Heart right ventricle (tissue), 16 donors: ENCODE measurements at regions not wholly inside any gene's neighbourhood (a gene's known extent, or its start where the extent isn't known, plus 50 kb on each side); places are given as distances from the start of the nearest gene placed in this dataset.

Experiments
- ATAC-seq, 8 donors: fragments of 200-7000 bp; cut with Tn5 transposase; one replicate each; pipeline ENCODE4 v1.9.1; 2020; ENCODE audit warnings: mild to moderate bottlenecking in 8 of 8, moderate library complexity in 8 of 8, moderate number of reproducible peaks in 1 of 8
- DNase-seq, 2 donors: peaks; one replicate each; pipeline ENCODE4 v3.0.0-alpha.2; 2020
- H3K27ac ChIP-seq, 10 donors: fragments of 200-600 bp; sonication (generic) in 2 of 10; one replicate each; pipeline versions ENCODE4 v1.5.0 to v1.8.0; 2020 to 2022; ENCODE audit warnings: mild to moderate bottlenecking in 3 of 10
- H3K27me3 ChIP-seq, 7 donors: fragments of 200-600 bp; one replicate each; pipeline ENCODE4 v1.8.0; 2021 to 2022; ENCODE audit warnings: mild to moderate bottlenecking in 2 of 7
- H3K36me3 ChIP-seq, 9 donors: fragments of 200-600 bp; sonication (generic) in 1 of 9; one replicate each; pipeline versions ENCODE4 v1.5.0 to v1.8.0; 2020 to 2022; ENCODE audit warnings: mild to moderate bottlenecking in 2 of 9
- H3K4me1 ChIP-seq, 9 donors: fragments of 200-600 bp; sonication (generic) in 1 of 9; one replicate each; pipeline versions ENCODE4 v1.5.0 to v1.8.0; 2020 to 2022; ENCODE audit warnings: mild to moderate bottlenecking in 4 of 9
- H3K4me3 ChIP-seq, 10 donors: fragments of 200-600 bp; sonication (generic) in 2 of 10; one replicate each; pipeline versions ENCODE4 v1.5.0 to v1.8.0; 2020 to 2022; ENCODE audit warnings: mild to moderate bottlenecking in 7 of 10, moderate library complexity in 2 of 10
- H3K9me3 ChIP-seq, 11 donors: fragments of 200-600 bp in 10 of 11; sonication (generic) in 2 of 11; one replicate each; pipeline versions ENCODE4 v1.5.0 to v1.8.0; 2013 to 2022; ENCODE audit warnings: mild to moderate bottlenecking in 2 of 11, control low read depth in 1 of 11, moderate library complexity in 1 of 11
- WGBS, 2 donors: extraction: QIAGEN DNeasy Blood & Tissue Kit; methylation state at CpG; one replicate each; pipeline ENCODE4 v1.1.7; 2013; ENCODE audit warnings: inconsistent platforms in 1 of 2; 5-methylcytosine and 5-hydroxymethylcytosine counted together
- intact Hi-C, 10 donors: fragments of 100-400 bp; cut with DNase I; formaldehyde crosslinking; loops; one replicate each; pipeline versions ENCODE4 v1.11.1 to v1.14.2; 2022
- TF ChIP-seq, protein P1 (sequence below), 9 donors: fragments of 200-600 bp; sonication (generic) in 2 of 9; IDR thresholded peaks; one replicate each; pipeline versions ENCODE4 v1.5.0 to v1.8.0; 2021 to 2022; ENCODE audit warnings: antibody characterized with exemption in 9 of 9, mild to moderate bottlenecking in 5 of 9, moderate library complexity in 1 of 9
- donor health status: Arrhythmogenic right ventricular cardiomyopathy.
- donor health status: ischemic (EF 13 %, LVEDD 7.1; RV severe dilation, severe dysfunction).
- donor health status: healthy with polysubstance abuse.
- donor health status: DM: no; HTN: yes; CAD: no.
- donor health status: DM: no; HTN: no; CAD: no.
- donor health status: ischemic (EF 25% LVEDD 6.9; RV normal size, moderate dysfunction).
- donor health status: ischemic (EF 25% LVEDD 5.7; RV mildly dilated, moderate dysfunction).
- donor health status: healthy.
- donor health status: DM: yes; HTN: yes; CAD: no.
- donor health status: Ischemic cardiomyopathy.
- donor health status: ischemic (EF 35%, LVEDD 5.7; RV mildly dilated, moderate dysfunction).
- donor health status: nonischemic (EF 11% LVEDD 7.7; RV severe dilation, severe dysfunction).
- donor health status: DM: yes; HTN: yes; CAD: no.
- donor health status: PGD.
- donor health status: ischemic (EF 29% LVEDD 5.4; RV normal size, mild dysfunction).
- donor health status: nonischemic (EF 23%, LVEDD 6.1; RV moderate dilation, normal function).

DNA sequence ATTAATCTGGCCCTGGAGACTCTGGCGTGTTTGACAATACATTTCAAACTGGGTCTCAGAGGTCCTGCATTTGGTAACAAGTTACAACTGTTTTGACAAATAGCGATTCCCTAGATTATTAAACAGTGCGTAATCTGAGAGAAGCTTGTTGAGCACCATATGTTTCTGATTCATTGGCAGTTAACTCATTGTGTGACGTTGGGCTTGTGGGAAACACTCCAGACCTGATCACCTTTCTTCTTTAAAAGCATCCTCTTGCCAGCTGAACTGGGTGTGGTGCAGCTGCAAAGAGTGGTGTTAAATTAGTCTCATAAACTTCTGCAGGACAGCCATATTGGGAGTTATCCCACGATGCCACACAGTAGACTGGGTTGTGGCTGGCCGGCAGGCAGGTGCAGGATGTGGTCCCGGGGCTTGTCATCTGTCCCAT is 82.7 kb downstream of the CDC7 start:
- TF ChIP-seq, protein P1, sequence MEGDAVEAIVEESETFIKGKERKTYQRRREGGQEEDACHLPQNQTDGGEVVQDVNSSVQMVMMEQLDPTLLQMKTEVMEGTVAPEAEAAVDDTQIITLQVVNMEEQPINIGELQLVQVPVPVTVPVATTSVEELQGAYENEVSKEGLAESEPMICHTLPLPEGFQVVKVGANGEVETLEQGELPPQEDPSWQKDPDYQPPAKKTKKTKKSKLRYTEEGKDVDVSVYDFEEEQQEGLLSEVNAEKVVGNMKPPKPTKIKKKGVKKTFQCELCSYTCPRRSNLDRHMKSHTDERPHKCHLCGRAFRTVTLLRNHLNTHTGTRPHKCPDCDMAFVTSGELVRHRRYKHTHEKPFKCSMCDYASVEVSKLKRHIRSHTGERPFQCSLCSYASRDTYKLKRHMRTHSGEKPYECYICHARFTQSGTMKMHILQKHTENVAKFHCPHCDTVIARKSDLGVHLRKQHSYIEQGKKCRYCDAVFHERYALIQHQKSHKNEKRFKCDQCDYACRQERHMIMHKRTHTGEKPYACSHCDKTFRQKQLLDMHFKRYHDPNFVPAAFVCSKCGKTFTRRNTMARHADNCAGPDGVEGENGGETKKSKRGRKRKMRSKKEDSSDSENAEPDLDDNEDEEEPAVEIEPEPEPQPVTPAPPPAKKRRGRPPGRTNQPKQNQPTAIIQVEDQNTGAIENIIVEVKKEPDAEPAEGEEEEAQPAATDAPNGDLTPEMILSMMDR (IDR thresholded peaks at IDR 0.05): no peak
- Histone ChIP-seq H3K4me1 (peaks cover 0 to 50% (median 22%) of the 10 kb centered on the region in 9 donors), H3K4me3 (no peak overlapping the region), H3K36me3 (no peaks in the 10 kb centered on the region), H3K27me3 (no peaks in the 10 kb centered on the region), H3K9me3 (no peaks in the 10 kb centered on the region), H3K27ac (peak overlapping the region in 3 of 10 donors; percentile 45 to 68 (median 51))
- WGBS, 2 donors: 66 to 73% methylated on average over 7 of the region's 7 CpGs
- intact Hi-C loops: loop anchor here in 3 of 10 donors (10.0 kb wide), 2 partner anchors 121 to 241 kb away; no protein-coding TSS in a partner anchor
- ATAC-seq: no peak
- DNase-seq: no peak

DNA sequence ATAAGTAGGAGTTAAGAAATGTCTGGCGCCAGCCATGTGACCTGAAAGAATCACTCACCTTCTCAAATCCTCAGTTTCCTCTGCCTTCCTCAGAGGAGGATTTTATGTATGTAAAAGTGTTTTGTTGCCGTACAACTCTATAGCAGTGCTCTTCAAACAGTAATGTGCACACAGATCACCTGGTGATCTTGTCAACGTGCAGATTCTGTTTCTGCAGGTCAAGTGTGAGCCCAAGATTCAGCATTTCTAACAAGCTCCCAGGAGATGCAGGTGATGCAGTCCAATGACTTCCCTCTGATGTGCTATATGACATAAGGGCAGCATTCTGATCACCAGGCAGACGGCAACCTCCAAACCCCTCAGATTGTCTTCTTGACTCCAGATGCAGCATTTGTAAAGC is 83.7 kb downstream of the CDC7 start:
- DNase-seq (no peak), ATAC-seq (peak in 1 of 8 donors; percentile 3)
- intact Hi-C loops: loop anchor here in 3 of 10 donors (10.0 kb wide), 2 partner anchors 120 to 240 kb away; no protein-coding TSS in a partner anchor
- H3K36me3 ChIP-seq: no peaks in the 10 kb centered on the region
- TF ChIP-seq, protein P1 (IDR thresholded peaks at IDR 0.05): no peak
- peaks cover 0 to 46% (median 24%) of the 10 kb centered on the region in 9 donors for H3K4me1 ChIP-seq
- 66 to 77% methylated on average over 4 of the region's 4 CpGs for WGBS, 2 donors
- H3K27ac ChIP-seq: peak overlapping the region in 7 of 10 donors; percentile 45 to 77 (median 71)
- H3K9me3 ChIP-seq: no peaks in the 10 kb centered on the region
- H3K27me3 ChIP-seq: no peaks in the 10 kb centered on the region
- no peak overlapping the region for H3K4me3 ChIP-seq

DNA sequence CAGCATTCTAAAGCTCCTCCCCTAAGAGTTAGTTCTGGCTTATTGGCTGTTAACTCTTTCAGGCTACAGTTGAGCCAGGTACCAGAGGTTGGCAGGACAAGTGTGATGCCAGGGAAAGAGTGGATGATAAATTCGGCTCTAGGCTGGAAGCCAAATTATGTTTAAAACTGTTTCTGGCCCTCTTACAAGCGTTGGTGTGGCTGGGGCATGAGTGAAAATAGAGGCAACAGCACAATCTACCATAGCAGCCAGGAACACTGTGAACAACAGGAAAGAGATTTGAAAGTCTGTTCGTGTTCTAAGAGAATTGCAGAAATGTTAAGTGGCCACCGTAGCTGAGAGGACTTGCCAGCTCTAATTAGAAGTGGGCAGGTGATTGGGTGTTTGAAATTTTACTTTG is 84.2 kb downstream of the CDC7 start:
- Histone ChIP-seq H3K4me1 (peaks cover 0 to 41% (median 24%) of the 10 kb centered on the region in 9 donors), H3K4me3 (no peak overlapping the region), H3K27me3 (no peaks in the 10 kb centered on the region), H3K27ac (peak overlapping the region in 9 of 10 donors; percentile 24 to 82 (median 71)), H3K9me3 (no peaks in the 10 kb centered on the region), H3K36me3 (no peaks in the 10 kb centered on the region)
- intact Hi-C loops: loop anchor here in 3 of 10 donors (10.0 kb wide), 2 partner anchors 120 to 240 kb away; no protein-coding TSS in a partner anchor
- peak in 1 of 2 donors; percentile 62 for DNase-seq
- TF ChIP-seq, protein P1 (IDR thresholded peaks at IDR 0.05): no peak
- ATAC-seq: peak; percentile 77 to 95 (median 90)
- 36 to 43% methylated on average over 4 of the region's 4 CpGs for WGBS, 2 donors

DNA sequence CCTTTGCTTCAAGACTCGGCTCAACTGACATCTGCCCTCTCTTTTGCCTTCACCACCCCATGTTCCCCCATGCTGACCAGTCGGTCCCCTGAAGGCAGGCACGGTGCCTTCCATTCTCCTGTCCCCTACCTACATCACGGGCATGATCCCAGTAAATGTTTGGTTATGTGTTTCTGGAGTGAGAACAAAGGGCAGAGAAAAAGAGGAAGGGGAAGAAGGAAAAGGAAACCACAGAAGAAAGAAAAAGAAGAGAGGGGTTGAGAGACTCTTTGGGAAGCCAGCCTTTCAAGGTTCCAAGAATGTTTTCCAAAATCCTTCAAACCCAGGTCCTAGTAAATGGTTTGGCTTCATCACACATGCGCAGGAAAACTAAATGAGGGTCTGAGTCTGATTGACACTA is 84.9 kb downstream of the CDC7 start:
- intact Hi-C loops: loop anchor here in 3 of 10 donors (10.0 kb wide), 2 partner anchors 119 to 239 kb away; no protein-coding TSS in a partner anchor
- WGBS, 2 donors: 71 to 84% methylated on average over 5 of the region's 5 CpGs
- TF ChIP-seq, protein P1 (IDR thresholded peaks at IDR 0.05): no peak
- Histone ChIP-seq H3K27me3 (no peaks in the 10 kb centered on the region), H3K9me3 (no peaks in the 10 kb centered on the region), H3K4me3 (no peak overlapping the region), H3K27ac (peak overlapping the region in 9 of 10 donors; percentile 23 to 82 (median 71)), H3K36me3 (no peaks in the 10 kb centered on the region), H3K4me1 (peaks cover 0 to 37% (median 21%) of the 10 kb centered on the region in 9 donors)
- ATAC-seq (peak in 2 of 8 donors; percentile 8 to 35), DNase-seq (no peak)
